Right lobe of liver (tissue), 6 donors: ENCODE measurements at regions not wholly inside any gene's neighbourhood (a gene's known extent, or its start where the extent isn't known, plus 50 kb on each side); places are given as distances from the start of the nearest gene placed in this dataset.

ENCODE experiments used
- ATAC-seq, 4 donors: fragments of 200-7000 bp; cut with Tn5 transposase; one replicate each; pipeline ENCODE4 v1.9.1; 2020; ENCODE audit warnings: mild to moderate bottlenecking in 4 of 4, moderate library complexity in 4 of 4
- DNase-seq, 3 donors: peaks; one replicate each; pipeline ENCODE4 v3.0.0-alpha.2; 2020
- H3K27ac ChIP-seq, 3 donors: fragments of 200-600 bp; one replicate each; pipeline ENCODE4 v1.8.0; 2022
- H3K27me3 ChIP-seq, 2 donors: fragments of 200-600 bp; one replicate each; pipeline ENCODE4 v1.8.0; 2022
- H3K36me3 ChIP-seq, 4 donors: fragments of 200-600 bp; sonication (generic) in 1 of 4; one replicate each; pipeline versions ENCODE4 v1.5.1 to v1.8.0; 2017 to 2022; ENCODE audit warnings: control low read depth in 1 of 4
- H3K4me1 ChIP-seq, 4 donors: fragments of 200-600 bp; sonication (generic) in 1 of 4; one replicate each; pipeline versions ENCODE4 v1.5.1 to v1.8.0; 2017 to 2022; ENCODE audit warnings: control low read depth in 1 of 4
- H3K4me3 ChIP-seq, 3 donors: fragments of 200-600 bp; one replicate each; pipeline ENCODE4 v1.8.0; 2022
- H3K9me3 ChIP-seq, 4 donors: fragments of 200-600 bp; sonication (generic) in 1 of 4; one replicate each; pipeline versions ENCODE4 v1.5.1 to v1.8.0; 2017 to 2022; ENCODE audit warnings: control low read depth in 1 of 4
- CTCF ChIP-seq, 4 donors: fragments of 200-600 bp in 3 of 4; fragments of 450-650 bp in 1 of 4; IDR thresholded peaks; one replicate each; pipeline versions ENCODE4 v1.5.1 to v1.8.0; 2016 to 2022; ENCODE audit warnings: antibody characterized with exemption in 4 of 4, mild to moderate bottlenecking in 2 of 4
- POLR2A ChIP-seq: fragments of 450-650 bp; IDR thresholded peaks from one replicate; pipeline ENCODE4 v1.6.1; 2017; ENCODE audit warnings: antibody characterized with exemption, mild to moderate bottlenecking
- WGBS: methylation state at CpG from one replicate; pipeline ENCODE4 v1.1.6; 2018; ENCODE audit warnings: low coverage, low lambda C conversion rate; ENCODE audit not compliant: insufficient coverage; ENCODE audit errors: missing lambda C conversion rate; 5-methylcytosine and 5-hydroxymethylcytosine counted together
- intact Hi-C, 2 donors: fragments of 100-400 bp; cut with DNase I; formaldehyde crosslinking; loops; one replicate each; pipeline versions ENCODE4 v1.11.2 to v1.14.1; 2022
- donor health status: DM: no; HTN: yes; CAD: no.
- donor health status: DM: no; HTN: no; CAD: no.
- donor health status: DM: no; HTN: no; CAD: no.
- donor health status: DM: no; HTN: yes; CAD: no.
- donor health status: DM: no; HTN: yes; CAD: no.

GRCh38 chr5:18811661-18812060 is 1176.3 kb downstream of the CDH18 start:
- WGBS = 66% methylated on average over 3 of the region's 4 CpGs
- intact Hi-C loops = no loop called here
- ATAC-seq = no peak

GRCh38 chr5:18828351-18828750 is 1159.6 kb downstream of the CDH18 start:
- 83% methylated on average over 1 of the region's 1 CpG for WGBS
- ATAC-seq (no peak), DNase-seq (no peak)
- Histone ChIP-seq H3K4me3 (no peak overlapping the region), H3K4me1 (no peaks in the 10 kb centered on the region), H3K36me3 (no peaks in the 10 kb centered on the region), H3K27me3 (no peaks in the 10 kb centered on the region), H3K27ac (no peak overlapping the region), H3K9me3 (no peaks in the 10 kb centered on the region)
- no peak for TF ChIP-seq CTCF (IDR thresholded peaks at IDR 0.05)
- no peak for TF ChIP-seq POLR2A
- intact Hi-C loops = no loop called here

More at GRCh38 chr5:18811661-18812060, 1176.3 kb downstream of the CDH18 start:
- Histone ChIP-seq H3K27me3 (no peaks in the 10 kb centered on the region), H3K27ac (no peak overlapping the region), H3K36me3 (no peaks in the 10 kb centered on the region), H3K4me3 (no peak overlapping the region), H3K9me3 (no peaks in the 10 kb centered on the region), H3K4me1 (no peaks in the 10 kb centered on the region)
- TF ChIP-seq CTCF (IDR thresholded peaks at IDR 0.05) = no peak
- no peak for TF ChIP-seq POLR2A
- DNase-seq = no peak

GRCh38 chr5:18829539-18829938 is 1158.5 kb downstream of the CDH18 start:
- WGBS = 65% methylated on average over 3 of the region's 3 CpGs

GRCh38 chr5:18850216-18850615 is 1137.8 kb downstream of the CDH18 start:
- Histone ChIP-seq H3K36me3 (no peaks in the 10 kb centered on the region), H3K9me3 (no peaks in the 10 kb centered on the region), H3K27ac (no peak overlapping the region), H3K4me3 (no peak overlapping the region), H3K27me3 (no peaks in the 10 kb centered on the region), H3K4me1 (no peaks in the 10 kb centered on the region)
- TF ChIP-seq POLR2A (no peak), CTCF (IDR thresholded peaks at IDR 0.05) (no peak)
- no peak for DNase-seq
- WGBS = 53% methylated on average over 2 of the region's 2 CpGs
- intact Hi-C loops = no loop called here
- no peak for ATAC-seq

More at GRCh38 chr5:18829539-18829938, 1158.5 kb downstream of the CDH18 start:
- no peak for ATAC-seq
- intact Hi-C loops = no loop called here
- no peak for DNase-seq
- H3K36me3 ChIP-seq = no peaks in the 10 kb centered on the region
- H3K9me3 ChIP-seq = no peaks in the 10 kb centered on the region
- TF ChIP-seq POLR2A = no peak
- no peak overlapping the region for H3K27ac ChIP-seq
- no peaks in the 10 kb centered on the region for H3K27me3 ChIP-seq
- no peak overlapping the region for H3K4me3 ChIP-seq
- no peaks in the 10 kb centered on the region for H3K4me1 ChIP-seq

- no peaks in the 10 kb centered on the region for H3K9me3 ChIP-seq
- H3K36me3 ChIP-seq = no peaks in the 10 kb centered on the region
- ATAC-seq (no peak), DNase-seq (no peak)
- H3K4me3 ChIP-seq = no peak overlapping the region
- TF ChIP-seq POLR2A (no peak), CTCF (IDR thresholded peaks at IDR 0.05) (no peak)
- 49% methylated on average over 4 of the region's 6 CpGs for WGBS
- intact Hi-C loops = no loop called here
- no peaks in the 10 kb centered on the region for H3K4me1 ChIP-seq
- H3K27me3 ChIP-seq = no peaks in the 10 kb centered on the region
- no peak overlapping the region for H3K27ac ChIP-seq
These were observed 1115.0 kb downstream of the CDH18 start for GRCh38 chr5:18872978-18873377.
